SK-N-MC (cell line): ENCODE measurements at regions not wholly inside any gene's neighbourhood (a gene's known extent, or its start where the extent isn't known, plus 50 kb on each side); places are given as distances from the start of the nearest gene placed in this dataset.

ENCODE experiments used
- EZH2 ChIP-seq: fragments of 200-600 bp; sonication (generic); IDR thresholded peaks from one replicate; pipeline ENCODE4 v1.6.1; 2017; ENCODE audit warnings: antibody characterized with exemption
- FOXP2 ChIP-seq: optimal IDR thresholded peaks from 2 replicates; pipeline ENCODE3; 2011; ENCODE audit warnings: mild to moderate bottlenecking, moderate library complexity; ENCODE audit not compliant: insufficient read depth; ENCODE audit errors: extremely low read length, control extremely low read depth
- POLR2AphosphoS5 ChIP-seq: IDR thresholded peaks from 2 replicates; pipeline ENCODE4 v1.6.1; 2012; ENCODE audit warnings: mild to moderate bottlenecking, low read depth, low read length, borderline replicate concordance

DNA sequence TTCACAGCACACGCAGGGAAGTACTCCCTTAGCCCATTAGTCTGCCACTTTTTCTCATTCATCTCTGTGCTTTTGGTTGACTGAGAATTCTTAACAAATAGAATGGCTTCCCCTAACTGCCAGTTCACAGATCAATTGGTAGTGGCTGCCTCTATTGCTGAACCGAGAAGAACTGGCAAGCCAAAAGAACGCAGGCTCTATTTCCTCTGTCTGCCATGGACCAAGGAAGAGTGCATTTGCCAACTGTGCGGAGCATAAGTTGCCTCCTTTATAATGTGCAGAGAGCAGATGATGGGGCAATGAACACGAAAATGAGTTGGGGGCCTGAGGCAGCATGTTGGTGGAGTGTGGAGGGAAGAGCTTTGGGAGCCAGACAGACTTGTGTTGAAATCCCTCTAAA, 483.1 kb upstream of the CAMK1G start:
- TF ChIP-seq POLR2AphosphoS5 (no peak), EZH2 (no peak), FOXP2 (no peak)
